ENCODE measurements at regions not wholly inside any gene's neighbourhood (a gene's known extent, or its start where the extent isn't known, plus 50 kb on each side); places are given as distances from the start of the nearest gene placed in this dataset.
"Not testable (repeated sequence)": the region's sequence is repeated elsewhere in the genome, so short reads cannot be mapped to it uniquely, and the experiment has no call there.

- DNase-seq; H3K36me3 ChIP-seq (ENCODE audit: control insufficient read depth in 2 of 3, insufficient read depth in 3 of 3, low read length in 3 of 3); H3K9me3 Mint-ChIP-seq: not testable (repeated sequence)
Measured at GRCh38 chr1:161454865-161455707, 50.2 kb upstream of the FCGR2A start.

GRCh38 chr1:161453950-161454864 is 51.0 kb upstream of the FCGR2A start:
- H3K4me1 ChIP-seq (ENCODE audit: control insufficient read depth in 2 of 2, insufficient read depth in 2 of 2, low read length in 2 of 2); H3K9me3 ChIP-seq (ENCODE audit: control insufficient read depth in 2 of 3, low read length in 3 of 3); H3K4me3 ChIP-seq (ENCODE audit: low read length); H3K4me3 Mint-ChIP-seq; H3K27me3 Mint-ChIP-seq; H3K27ac ChIP-seq (ENCODE audit: low read depth, low read length); H3K36me3 Mint-ChIP-seq; H3K36me3 ChIP-seq (ENCODE audit: control insufficient read depth in 2 of 3, insufficient read depth in 3 of 3, low read length in 3 of 3); POLR2A ChIA-PET; H3K27me3 ChIP-seq (ENCODE audit: control insufficient read depth in 2 of 2, insufficient read depth in 2 of 2, low read length in 2 of 2); H3K27ac Mint-ChIP-seq; CTCF ChIA-PET; H3K9me3 Mint-ChIP-seq; H3K4me1 Mint-ChIP-seq; intact Hi-C loops (cut with micrococcal nuclease): not testable (repeated sequence)
- DNase-seq, result peak in 3 of 9 donors; percentile 4 to 41 (median 14)
- peak; percentile 34 for ATAC-seq

More at GRCh38 chr1:161454865-161455707, 50.2 kb upstream of the FCGR2A start:
- H3K36me3 Mint-ChIP-seq; CTCF ChIA-PET; intact Hi-C loops (cut with micrococcal nuclease); H3K27ac Mint-ChIP-seq; H3K27ac ChIP-seq (ENCODE audit: low read depth, low read length); H3K27me3 Mint-ChIP-seq; H3K9me3 ChIP-seq (ENCODE audit: control insufficient read depth in 2 of 3, low read length in 3 of 3); H3K4me1 Mint-ChIP-seq; H3K4me3 ChIP-seq (ENCODE audit: low read length); H3K4me3 Mint-ChIP-seq; H3K27me3 ChIP-seq (ENCODE audit: control insufficient read depth in 2 of 2, insufficient read depth in 2 of 2, low read length in 2 of 2); POLR2A ChIA-PET; H3K4me1 ChIP-seq (ENCODE audit: control insufficient read depth in 2 of 2, insufficient read depth in 2 of 2, low read length in 2 of 2): not testable (repeated sequence)
- ATAC-seq, result peak; percentile 10

GRCh38 chr1:161451698-161452348 is 53.4 kb upstream of the FCGR2A start:
- DNase-seq; H3K9me3 Mint-ChIP-seq; H3K27ac Mint-ChIP-seq; CTCF ChIA-PET; H3K9me3 ChIP-seq (ENCODE audit: control insufficient read depth in 2 of 3, low read length in 3 of 3); H3K27me3 Mint-ChIP-seq; H3K4me1 Mint-ChIP-seq; H3K27ac ChIP-seq (ENCODE audit: low read depth, low read length); intact Hi-C loops (cut with micrococcal nuclease); H3K4me1 ChIP-seq (ENCODE audit: control insufficient read depth in 2 of 2, insufficient read depth in 2 of 2, low read length in 2 of 2); POLR2A ChIA-PET; H3K27me3 ChIP-seq (ENCODE audit: control insufficient read depth in 2 of 2, insufficient read depth in 2 of 2, low read length in 2 of 2); H3K4me3 ChIP-seq (ENCODE audit: low read length); H3K4me3 Mint-ChIP-seq; H3K36me3 Mint-ChIP-seq; H3K36me3 ChIP-seq (ENCODE audit: control insufficient read depth in 2 of 3, insufficient read depth in 3 of 3, low read length in 3 of 3): not testable (repeated sequence)
- ATAC-seq, result peak; percentile 16

- POLR2A ChIA-PET; H3K9me3 Mint-ChIP-seq; H3K27me3 ChIP-seq (ENCODE audit: control insufficient read depth in 2 of 2, insufficient read depth in 2 of 2, low read length in 2 of 2); H3K27me3 Mint-ChIP-seq; H3K27ac ChIP-seq (ENCODE audit: low read depth, low read length); H3K4me1 ChIP-seq (ENCODE audit: control insufficient read depth in 2 of 2, insufficient read depth in 2 of 2, low read length in 2 of 2); DNase-seq; H3K4me3 ChIP-seq (ENCODE audit: low read length); H3K27ac Mint-ChIP-seq; H3K36me3 ChIP-seq (ENCODE audit: control insufficient read depth in 2 of 3, insufficient read depth in 3 of 3, low read length in 3 of 3); CTCF ChIA-PET; H3K4me1 Mint-ChIP-seq; H3K4me3 Mint-ChIP-seq; H3K36me3 Mint-ChIP-seq; H3K9me3 ChIP-seq (ENCODE audit: control insufficient read depth in 2 of 3, low read length in 3 of 3): not testable (repeated sequence)
- peak; percentile 25 for ATAC-seq
- intact Hi-C loops (cut with micrococcal nuclease), result loop anchor here (10.0 kb wide), 1 partner anchor 53 kb away; no protein-coding TSS in a partner anchor
Measured at GRCh38 chr1:161447760-161448332, 57.4 kb upstream of the FCGR2A start.

DNA sequence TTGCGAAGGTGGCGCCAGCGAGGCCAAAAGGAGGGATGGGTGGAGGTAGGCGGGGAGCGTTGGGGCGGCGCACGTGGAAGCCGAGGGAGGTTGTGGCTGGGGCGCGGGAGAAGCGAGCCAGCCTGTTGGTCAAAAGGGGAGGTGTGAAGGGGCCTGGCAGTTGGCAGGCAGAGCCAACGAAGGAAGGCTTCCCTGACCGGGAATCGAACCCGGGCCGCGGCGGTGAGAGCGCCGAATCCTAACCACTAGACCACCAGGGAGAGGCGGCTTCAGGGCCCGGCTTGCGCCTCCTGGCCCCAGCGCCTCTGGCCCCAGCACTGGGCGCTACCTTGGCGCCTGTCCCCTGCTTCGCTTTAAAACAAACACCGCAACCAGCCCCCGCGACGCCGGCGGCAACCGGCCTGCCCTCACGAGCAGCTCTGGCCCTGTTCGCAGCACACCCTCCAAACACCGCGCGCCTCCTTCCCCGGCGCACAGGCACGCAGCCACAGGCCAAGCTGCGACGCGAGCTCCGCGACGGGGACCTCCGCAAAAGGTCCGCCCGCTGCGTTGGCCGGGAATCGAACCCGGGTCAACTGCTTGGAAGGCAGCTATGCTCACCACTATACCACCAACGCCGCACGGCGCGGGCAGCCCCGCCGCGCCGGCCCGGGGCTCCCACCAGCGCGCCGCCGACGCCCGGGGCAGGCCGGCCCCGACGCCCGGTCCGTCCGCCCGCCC is 58.1 kb upstream of the FCGR2A start:
- H3K27ac Mint-ChIP-seq; H3K36me3 ChIP-seq (ENCODE audit: control insufficient read depth in 2 of 3, insufficient read depth in 3 of 3, low read length in 3 of 3); POLR2A ChIA-PET; H3K4me3 Mint-ChIP-seq; H3K9me3 ChIP-seq (ENCODE audit: control insufficient read depth in 2 of 3, low read length in 3 of 3); H3K4me3 ChIP-seq (ENCODE audit: low read length); H3K4me1 ChIP-seq (ENCODE audit: control insufficient read depth in 2 of 2, insufficient read depth in 2 of 2, low read length in 2 of 2); H3K27ac ChIP-seq (ENCODE audit: low read depth, low read length); H3K36me3 Mint-ChIP-seq; H3K4me1 Mint-ChIP-seq; CTCF ChIA-PET; ATAC-seq; H3K27me3 ChIP-seq (ENCODE audit: control insufficient read depth in 2 of 2, insufficient read depth in 2 of 2, low read length in 2 of 2); DNase-seq; H3K9me3 Mint-ChIP-seq: not testable (repeated sequence)
- peaks cover 3 to 10% (median 6%) of the 10 kb centered on the region in 5 donors for H3K27me3 Mint-ChIP-seq
- intact Hi-C loops (cut with micrococcal nuclease), result loop anchor here (10.0 kb wide), 1 partner anchor 52 kb away; no protein-coding TSS in a partner anchor

- H3K9me3 ChIP-seq (ENCODE audit: control insufficient read depth in 2 of 3, low read length in 3 of 3); H3K27me3 ChIP-seq (ENCODE audit: control insufficient read depth in 2 of 2, insufficient read depth in 2 of 2, low read length in 2 of 2); CTCF ChIA-PET; H3K4me1 Mint-ChIP-seq; H3K4me3 ChIP-seq (ENCODE audit: low read length); POLR2A ChIA-PET; H3K27ac Mint-ChIP-seq; H3K36me3 Mint-ChIP-seq; H3K4me1 ChIP-seq (ENCODE audit: control insufficient read depth in 2 of 2, insufficient read depth in 2 of 2, low read length in 2 of 2); H3K27ac ChIP-seq (ENCODE audit: low read depth, low read length); H3K4me3 Mint-ChIP-seq; H3K9me3 Mint-ChIP-seq; H3K36me3 ChIP-seq (ENCODE audit: control insufficient read depth in 2 of 3, insufficient read depth in 3 of 3, low read length in 3 of 3): not testable (repeated sequence)
- intact Hi-C loops (cut with micrococcal nuclease), result loop anchor here (10.0 kb wide), 1 partner anchor 50 kb away; no protein-coding TSS in a partner anchor
- peak; percentile 44 for ATAC-seq
- DNase-seq, result peak in 2 of 9 donors; percentile 20 to 44
- peaks cover 6 to 12% (median 8%) of the 10 kb centered on the region in 5 donors for H3K27me3 Mint-ChIP-seq
Measured at GRCh38 chr1:161444725-161445124, 60.5 kb upstream of the FCGR2A start.

All from naive thymus-derived CD4-positive, alpha-beta T cell (primary cell).